H1 (cell line): ENCODE measurements at regions not wholly inside any gene's neighbourhood (a gene's known extent, or its start where the extent isn't known, plus 50 kb on each side); places are given as distances from the start of the nearest gene placed in this dataset.

ENCODE experiments used
- CTCF ChIA-PET: fragments of 300-600 bp; sonication (Branson Sonifier 250); formaldehyde crosslinking; loops from one replicate; lab custom pipeline; 2021; ENCODE audit not compliant: partially characterized antibody; lab: Charles Lee
- POLR2A ChIA-PET: fragments of 300-600 bp; sonication (Branson Sonifier 250); formaldehyde crosslinking; loops from one replicate; lab custom pipeline; 2021; ENCODE audit warnings: inconsistent platforms; ENCODE audit not compliant: partially characterized antibody; lab: Charles Lee
- DNase-seq, 2 experiments: peaks; one replicate each; pipeline versions ENCODE4 v3.0.0 to v3.0.0-alpha.2; 2010 to 2022; ENCODE audit warnings: low spot score in 2 of 2, low read depth in 1 of 2, mixed read lengths in 1 of 2
- FAIRE-seq: peaks from 2 replicates; lab custom pipeline; 2011; peaks lifted over from hg19 to GRCh38; lab: Jason Lieb, UNC
- H2AFZ ChIP-seq: 2 replicates; pipeline ENCODE4 v1.8.1; 2012; ENCODE audit warnings: low read length, inconsistent platforms
- H2AK5ac ChIP-seq: 2 replicates; pipeline ENCODE4 v1.6.1; 2013; ENCODE audit warnings: low read depth, low read length
- H2BK120ac ChIP-seq: replicated peaks from 2 replicates; pipeline ENCODE3; 2013; ENCODE audit warnings: low read depth, low read length, inconsistent platforms
- H2BK12ac ChIP-seq: 2 replicates; pipeline ENCODE4 v1.6.1; 2013; ENCODE audit warnings: low read depth, low read length
- H2BK15ac ChIP-seq: 2 replicates; pipeline ENCODE4 v1.6.1; 2013; ENCODE audit warnings: low read length
- H2BK20ac ChIP-seq: 2 replicates; pipeline ENCODE4 v1.6.1; 2013; ENCODE audit warnings: low read length
- H2BK5ac ChIP-seq: 2 replicates; pipeline ENCODE4 v1.6.1; 2013; ENCODE audit warnings: low read depth, low read length
- H3K14ac ChIP-seq: 2 replicates; pipeline ENCODE4 v1.6.1; 2013; ENCODE audit warnings: inconsistent platforms; ENCODE audit not compliant: insufficient read length
- H3K18ac ChIP-seq: 2 replicates; pipeline ENCODE4 v1.6.1; 2013; ENCODE audit warnings: low read length; ENCODE audit errors: extremely low read depth
- H3K23ac ChIP-seq: 2 replicates; pipeline ENCODE4 v1.6.1; 2013; ENCODE audit warnings: inconsistent platforms; ENCODE audit not compliant: insufficient read length
- H3K23me2 ChIP-seq: 2 replicates; pipeline ENCODE4 v1.6.1; 2013; ENCODE audit warnings: low read depth, low read length
- H3K27ac ChIP-seq: 2 replicates; pipeline ENCODE4 v1.6.1; 2011; ENCODE audit warnings: low read depth, low read length, inconsistent platforms
- H3K27me3 ChIP-seq, 4 experiments: replicated peaks in 1 of 4; 1 replicate in 1 of 4; 2 replicates in 3 of 4; pipeline versions ENCODE4 v1.6.1 to v1.8.1; 2011 to 2013; ENCODE audit warnings: low read length in 3 of 4, mild to moderate bottlenecking in 3 of 4, inconsistent platforms in 2 of 4, mixed read lengths in 2 of 4, moderate library complexity in 1 of 4; ENCODE audit not compliant: control insufficient read depth in 3 of 4, insufficient read depth in 3 of 4; ENCODE audit errors: extremely low read depth in 1 of 4
- H3K36me3 ChIP-seq, 4 experiments: 2 replicates each; pipeline versions ENCODE4 v1.6.1 to v1.8.1; 2011 to 2013; ENCODE audit warnings: mild to moderate bottlenecking in 4 of 4, low read length in 3 of 4, moderate library complexity in 2 of 4, control low read depth in 1 of 4, inconsistent platforms in 1 of 4; ENCODE audit not compliant: insufficient read depth in 4 of 4, control insufficient read depth in 2 of 4
- H3K4ac ChIP-seq: replicated peaks from 2 replicates; pipeline ENCODE3; 2013; ENCODE audit warnings: low read length, low read depth, mixed read lengths, inconsistent platforms; ENCODE audit not compliant: insufficient read length
- H3K4me1 ChIP-seq, 4 experiments: replicated peaks in 1 of 4; 1 replicate in 1 of 4; 2 replicates in 3 of 4; pipeline versions ENCODE4 v1.6.1 to v1.8.1; 2011 to 2013; ENCODE audit warnings: low read length in 3 of 4, inconsistent platforms in 2 of 4, mixed read lengths in 1 of 4; ENCODE audit not compliant: insufficient read depth in 4 of 4, control insufficient read depth in 3 of 4
- H3K4me2 ChIP-seq, 2 experiments: 2 replicates each; pipeline versions ENCODE4 v1.6.1 to v1.8.1; 2011 to 2013; ENCODE audit warnings: low read depth in 2 of 2, low read length in 2 of 2, control low read depth in 1 of 2, inconsistent platforms in 1 of 2, mild to moderate bottlenecking in 1 of 2; ENCODE audit not compliant: insufficient read depth in 1 of 2
- H3K4me3 ChIP-seq, 4 experiments: fragments of 200-600, 300-600 bp in 1 of 4; sonication (generic), shearing (Covaris generic), sonication (Bioruptor Twin) in 1 of 4; 2 replicates each; pipeline versions ENCODE4 v1.5.1 to v1.8.1; 2011 to 2016; ENCODE audit warnings: low read length in 4 of 4, low read depth in 3 of 4, control low read depth in 2 of 4, inconsistent platforms in 2 of 4, mild to moderate bottlenecking in 2 of 4, mixed read lengths in 1 of 4, moderate library complexity in 1 of 4; ENCODE audit not compliant: insufficient read depth in 2 of 4; ENCODE audit errors: extremely low read depth in 1 of 4
- H3K56ac ChIP-seq: replicated peaks from 2 replicates; pipeline ENCODE3; 2013; ENCODE audit warnings: low read depth, mild to moderate bottlenecking, mixed read lengths, low read length, inconsistent platforms; ENCODE audit not compliant: insufficient read length
- H3K79me1 ChIP-seq: 2 replicates; pipeline ENCODE4 v1.6.1; 2013; ENCODE audit warnings: low read depth, low read length, control low read depth
- H3K79me2 ChIP-seq, 2 experiments: 2 replicates each; pipeline versions ENCODE4 v1.6.1 to v1.8.1; 2012 to 2013; ENCODE audit warnings: low read length in 2 of 2, mild to moderate bottlenecking in 2 of 2, inconsistent platforms in 1 of 2; ENCODE audit not compliant: insufficient read depth in 2 of 2, control insufficient read depth in 1 of 2
- H3K9ac ChIP-seq, 4 experiments: replicated peaks in 1 of 4; 1 replicate in 1 of 4; 2 replicates in 3 of 4; pipeline versions ENCODE4 v1.6.1 to v1.8.1; 2011 to 2013; ENCODE audit warnings: low read depth in 3 of 4, low read length in 3 of 4, control low read depth in 2 of 4, mild to moderate bottlenecking in 2 of 4, moderate library complexity in 2 of 4, inconsistent platforms in 1 of 4; ENCODE audit errors: extremely low read depth in 1 of 4
- H3K9me3 ChIP-seq, 2 experiments: 2 replicates each; pipeline versions ENCODE4 v1.6.1 to v1.8.1; 2012 to 2013; ENCODE audit warnings: mild to moderate bottlenecking in 2 of 2, moderate library complexity in 2 of 2, control low read depth in 1 of 2, inconsistent platforms in 1 of 2, low read depth in 1 of 2, low read length in 1 of 2, mixed read lengths in 1 of 2; ENCODE audit not compliant: insufficient read depth in 2 of 2
- H4K20me1 ChIP-seq, 2 experiments: replicated peaks in 1 of 2; 2 replicates each; pipeline versions ENCODE3 to v1.8.1; 2011 to 2013; ENCODE audit warnings: inconsistent platforms in 2 of 2, low read length in 2 of 2, mild to moderate bottlenecking in 1 of 2; ENCODE audit not compliant: insufficient read depth in 2 of 2, control insufficient read depth in 1 of 2
- H4K5ac ChIP-seq: 2 replicates; pipeline ENCODE4 v1.6.1; 2013; ENCODE audit warnings: low read length, low read depth, mixed read lengths, inconsistent platforms; ENCODE audit not compliant: insufficient read length
- H4K8ac ChIP-seq: 2 replicates; pipeline ENCODE4 v1.8.0; 2013; ENCODE audit warnings: mild to moderate bottlenecking, moderate library complexity, low read length, inconsistent platforms; ENCODE audit not compliant: insufficient read depth; ENCODE audit errors: extremely low read depth
- H4K91ac ChIP-seq: replicated peaks from 2 replicates; pipeline ENCODE3; 2013; ENCODE audit warnings: low read length, mixed read lengths, inconsistent platforms; ENCODE audit not compliant: insufficient read length
- ATF3 ChIP-seq: IDR thresholded peaks from 2 replicates; pipeline ENCODE4 v1.6.1; 2011; ENCODE audit warnings: low read depth, mild to moderate bottlenecking, low read length; ENCODE audit not compliant: insufficient read depth
- GABPA ChIP-seq: IDR thresholded peaks from 2 replicates; pipeline ENCODE4 v1.6.1; 2011; ENCODE audit warnings: mild to moderate bottlenecking, low read length, moderate library complexity, borderline replicate concordance; ENCODE audit not compliant: insufficient read depth
- KDM5A ChIP-seq: fragments of 200-600 bp; IDR thresholded peaks from 2 replicates; pipeline ENCODE4 v1.7.1; 2012; ENCODE audit warnings: mild to moderate bottlenecking, low read length, inconsistent platforms, mixed read lengths
- POLR2AphosphoS5 ChIP-seq: IDR thresholded peaks from 2 replicates; pipeline ENCODE4 v1.6.1; 2011; ENCODE audit warnings: low read depth, low read length
- RFX5 ChIP-seq: IDR thresholded peaks from 2 replicates; pipeline ENCODE4 v1.6.1; 2011; ENCODE audit warnings: low read depth, low read length, improper control_type of control experiment, borderline replicate concordance
- RNF2 ChIP-seq: fragments of 200-900, 300-1000 bp; sonication (generic); IDR thresholded peaks from 2 replicates; pipeline ENCODE4 v1.7.1; 2016; ENCODE audit warnings: borderline replicate concordance, low read depth, mild to moderate bottlenecking, antibody characterized with exemption, low read length; ENCODE audit not compliant: poor library complexity, severe bottlenecking; ENCODE audit errors: missing control alignments
- RXRA ChIP-seq: IDR thresholded peaks from 2 replicates; pipeline ENCODE4 v1.6.1; 2011; ENCODE audit warnings: low read depth, mild to moderate bottlenecking, low read length, moderate library complexity; ENCODE audit not compliant: insufficient read depth
- SIX5 ChIP-seq: IDR thresholded peaks from 2 replicates; pipeline ENCODE4 v1.6.1; 2011; ENCODE audit warnings: mild to moderate bottlenecking, low read depth, low read length
- SP2 ChIP-seq: IDR thresholded peaks from 2 replicates; pipeline ENCODE4 v1.6.1; 2012; ENCODE audit warnings: mild to moderate bottlenecking, low read length, inconsistent platforms
- SRF ChIP-seq: IDR thresholded peaks from 2 replicates; pipeline ENCODE4 v1.6.1; 2011; ENCODE audit warnings: mild to moderate bottlenecking, low read depth, low read length, moderate library complexity
- SUZ12 ChIP-seq: fragments of 200-600 bp; sonication (generic); IDR thresholded peaks from 2 replicates; pipeline ENCODE4 v1.6.1; 2012; ENCODE audit warnings: mild to moderate bottlenecking, inconsistent platforms, low read length, moderate library complexity, mixed read lengths
- TAF1 ChIP-seq: IDR thresholded peaks from 2 replicates; pipeline ENCODE4 v1.6.1; 2011; ENCODE audit warnings: mild to moderate bottlenecking, low read depth, low read length
- TBP ChIP-seq: IDR thresholded peaks from 2 replicates; pipeline ENCODE4 v1.6.1; 2011; ENCODE audit warnings: low read depth, low read length, improper control_type of control experiment
- TEAD4 ChIP-seq: IDR thresholded peaks from 2 replicates; pipeline ENCODE4 v1.6.1; 2012; ENCODE audit warnings: low read depth, low read length, inconsistent platforms, mixed read lengths
- WGBS, 2 experiments: shearing (Covaris generic) in 1 of 2; methylation state at CpG; one replicate each; pipeline versions ENCODE4 v1.1.6 to v1.1.7; 2013 to 2015; ENCODE audit warnings: low lambda C conversion rate in 2 of 2, mixed read lengths in 2 of 2, inconsistent platforms in 1 of 2, low coverage in 1 of 2, missing lambda C conversion rate in 1 of 2; ENCODE audit not compliant: insufficient replicate concordance in 2 of 2, insufficient coverage in 1 of 2, insufficient read length in 1 of 2; ENCODE audit errors: extremely low coverage in 1 of 2, missing lambda C conversion rate in 1 of 2; 5-methylcytosine and 5-hydroxymethylcytosine counted together

GRCh38 chr4:151534195-151534594 lies 125.2 kb downstream of the FHIP1A start:
- Histone ChIP-seq H3K79me2 (peaks cover 0 to 9% of the 10 kb centered on the region in 2 experiments; a peak in 2 of 4 replicates), H4K20me1 (no peaks in the 10 kb centered on the region), H3K23ac (no peak overlapping the region), H3K18ac (no peak overlapping the region), H2AK5ac (no peak overlapping the region), H4K91ac (no peak overlapping the region), H3K56ac (no peak overlapping the region), H3K9ac (no peak overlapping the region), H3K4me2 (no peak overlapping the region), H2BK5ac (no peak overlapping the region), H3K4me3 (no peak overlapping the region), H2BK12ac (no peak overlapping the region), H3K36me3 (no peaks in the 10 kb centered on the region; a peak in 1 of 8 replicates), H2BK120ac (no peak overlapping the region), H3K27me3 (no peaks in the 10 kb centered on the region), H3K4me1 (peaks cover 0 to 12% (median 5%) of the 10 kb centered on the region in 4 experiments; a peak in 3 of 7 replicates), H2AFZ (no peak overlapping the region), H3K23me2 (no peaks in the 10 kb centered on the region), H2BK20ac (no peak overlapping the region), H3K27ac (no peak overlapping the region), H2BK15ac (no peak overlapping the region), H3K9me3 (no peaks in the 10 kb centered on the region), H3K4ac (no peak overlapping the region), H4K8ac (no peak overlapping the region), H3K79me1 (peaks cover 4% of the 10 kb centered on the region; the same call in 1 of the 2 replicates), H4K5ac (no peak overlapping the region), H3K14ac (no peak overlapping the region)
- TF ChIP-seq SP2 (no peak), TAF1 (no peak), TEAD4 (no peak), GABPA (no peak), SIX5 (no peak), RFX5 (no peak), TBP (no peak), RXRA (no peak), SRF (no peak), SUZ12 (no peak), KDM5A (no peak), POLR2AphosphoS5 (no peak), RNF2 (no peak), ATF3 (no peak)
- POLR2A ChIA-PET = interaction anchor here (0.6 to 1.3 kb wide), 3 partner anchors 10 to 312 kb away, joined by 3 to 4 read pairs (median 3); no protein-coding TSS in a partner anchor
- CTCF ChIA-PET = interaction anchor here (1.3 to 1.8 kb wide), 2 partner anchors 69 to 79 kb away, joined by 4 read pairs; no protein-coding TSS in a partner anchor
- FAIRE-seq = no peak
- 85% methylated on average over 1 of the region's 1 CpG; no CpG with 5 or more reads in 1 of the 2 experiments for WGBS, 2 experiments
- DNase-seq = no peak
